ENCODE measurements at regions not wholly inside any gene's neighbourhood (a gene's known extent, or its start where the extent isn't known, plus 50 kb on each side); places are given as distances from the start of the nearest gene placed in this dataset.

DNA sequence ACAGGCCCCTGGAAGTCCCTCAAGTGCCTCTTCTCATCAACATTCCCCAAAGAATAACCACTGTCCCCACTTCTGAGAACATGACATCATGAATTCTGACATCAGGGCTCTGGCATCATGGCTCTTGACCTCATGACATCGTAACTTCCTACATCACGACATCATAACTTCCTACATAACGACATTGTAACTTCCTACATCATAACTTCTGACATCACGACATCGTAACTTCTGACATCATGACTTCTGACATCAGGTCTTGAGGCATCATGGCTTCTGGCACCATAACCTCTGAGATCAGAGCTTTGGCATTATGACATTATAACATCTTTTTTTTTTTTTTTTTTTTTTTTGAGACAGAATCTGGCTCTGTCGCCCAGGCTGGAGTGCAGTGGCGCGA, 66.7 kb upstream of the FAM20C start:
- peaks cover 2% of the 10 kb centered on the region; the same call in 1 of the 2 replicates for H3K4me1 ChIP-seq (ENCODE audit: control insufficient read depth, insufficient read depth, low read length)
- H2AFZ ChIP-seq (replicated peaks; ENCODE audit: low read length, poor library complexity): no peak overlapping the region
- no peaks in the 10 kb centered on the region for H4K20me1 ChIP-seq (ENCODE audit: insufficient read depth, low read length)
- ATAC-seq (ENCODE audit: low read depth) (no peak), DNase-seq (no peak)
- 0 out of 2 replicates have a peak, but pooled peaks cover 4% of the 10 kb centered on the region for H3K9me1 ChIP-seq (ENCODE audit: insufficient read depth, low read length)
- no peak overlapping the region for H3K23ac ChIP-seq (ENCODE audit: low read depth, low read length)
- TF ChIP-seq FOS (IDR thresholded peaks at IDR 0.05; ENCODE audit: low read depth, low read length) (no peak), RCOR1 (IDR thresholded peaks at IDR 0.05; ENCODE audit: insufficient replicate concordance, low read length) (no peak), RAD21 (IDR thresholded peaks at IDR 0.05; ENCODE audit: low read length) (no peak)
- no peak overlapping the region for H3K4ac ChIP-seq (ENCODE audit: low read depth, low read length)
- no peak overlapping the region for H3K4me2 ChIP-seq (ENCODE audit: low read depth, low read length)
- BruUV-seq (replicated peaks): no TSS peak
- H2AK5ac ChIP-seq (ENCODE audit: low read depth, low read length): no peak overlapping the region
- in situ Hi-C loops (cut with MboI; ENCODE audit: low sequenced_read_pairs) (no loop called here), dilution Hi-C loops (cut with HindIII; ENCODE audit: low sequenced_read_pairs, unreplicated experiment) (no loop called here), intact Hi-C loops (cut with micrococcal nuclease) (no loop called here)
- H3K36me3 ChIP-seq (ENCODE audit: control insufficient read depth, insufficient read depth, low read length): no peaks in the 10 kb centered on the region
- no peak overlapping the region for H4K8ac ChIP-seq (ENCODE audit: low read depth in 2 of 2, low read length in 2 of 2)
- H4K5ac ChIP-seq (ENCODE audit: low read depth, low read length): no peak overlapping the region
- no peak overlapping the region for H2BK5ac ChIP-seq (ENCODE audit: low read depth, low read length, poor library complexity, severe bottlenecking)
- H3K27ac ChIP-seq (ENCODE audit: insufficient read depth, low read length): no peak overlapping the region
- H3K18ac ChIP-seq (ENCODE audit: low read depth, low read length): no peak overlapping the region
- H3K79me1 ChIP-seq (ENCODE audit: low read depth in 1 of 2, low read length in 2 of 2): no peaks in the 10 kb centered on the region
- H3K14ac ChIP-seq (replicated peaks; ENCODE audit: low read depth, low read length): no peak overlapping the region
- no peak overlapping the region for H2AK9ac ChIP-seq (replicated peaks; ENCODE audit: low read depth, low read length, poor library complexity)
- no peak overlapping the region for H4K91ac ChIP-seq (ENCODE audit: insufficient read depth, low read depth, low read length)
- ChIA-PET POLR2A (ENCODE audit: unreplicated experiment) (no interaction called here), CTCF (no interaction called here)
- no peak overlapping the region for H2BK20ac ChIP-seq (ENCODE audit: low read depth, low read length)
- no peak overlapping the region for H3K9ac ChIP-seq (ENCODE audit: low read depth, low read length)
- H3K9me3 ChIP-seq (ENCODE audit: control insufficient read depth, insufficient read depth, low read length): no peaks in the 10 kb centered on the region
- no peak overlapping the region for H3K4me3 ChIP-seq (ENCODE audit: insufficient read depth, low read depth, low read length)
- H2BK15ac ChIP-seq (ENCODE audit: low read depth, low read length): no peak overlapping the region
- peaks cover 4% of the 10 kb centered on the region for H3K27me3 ChIP-seq (ENCODE audit: control insufficient read depth, insufficient read depth, low read length)
- WGBS, 2 experiments (ENCODE audit: extremely low coverage in 2 of 2, insufficient read length in 1 of 2): 91 to 100% methylated on average over 4 to 5 of the region's 8 CpGs
- H3K56ac ChIP-seq (ENCODE audit: extremely low read depth, insufficient read depth, low read length): no peak overlapping the region
- no peak overlapping the region for H2BK120ac ChIP-seq (ENCODE audit: low read depth, low read length)

Measured in IMR-90 (cell line).